ENCODE measurements at regions not wholly inside any gene's neighbourhood (a gene's known extent, or its start where the extent isn't known, plus 50 kb on each side); places are given as distances from the start of the nearest gene placed in this dataset.

DNA sequence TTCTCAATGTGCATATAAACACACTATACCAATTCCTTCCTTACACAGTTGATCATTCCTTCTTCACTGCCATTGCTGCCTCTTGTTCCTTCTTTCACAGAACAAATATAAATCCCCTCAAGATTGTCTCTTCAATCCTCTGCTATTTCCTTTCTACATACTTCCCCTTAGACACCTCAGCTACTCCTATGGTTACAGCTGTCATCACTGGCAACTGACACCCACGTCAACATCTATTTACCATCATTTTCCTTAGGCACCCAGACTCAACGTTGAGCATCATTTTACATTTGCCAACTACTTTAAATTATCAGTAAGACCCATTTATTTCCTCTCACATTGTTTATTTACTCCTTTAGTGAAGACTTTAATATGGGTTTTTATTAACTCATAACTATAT lies 488.8 kb upstream of the FSHR start:
- TF ChIP-seq, protein P1, sequence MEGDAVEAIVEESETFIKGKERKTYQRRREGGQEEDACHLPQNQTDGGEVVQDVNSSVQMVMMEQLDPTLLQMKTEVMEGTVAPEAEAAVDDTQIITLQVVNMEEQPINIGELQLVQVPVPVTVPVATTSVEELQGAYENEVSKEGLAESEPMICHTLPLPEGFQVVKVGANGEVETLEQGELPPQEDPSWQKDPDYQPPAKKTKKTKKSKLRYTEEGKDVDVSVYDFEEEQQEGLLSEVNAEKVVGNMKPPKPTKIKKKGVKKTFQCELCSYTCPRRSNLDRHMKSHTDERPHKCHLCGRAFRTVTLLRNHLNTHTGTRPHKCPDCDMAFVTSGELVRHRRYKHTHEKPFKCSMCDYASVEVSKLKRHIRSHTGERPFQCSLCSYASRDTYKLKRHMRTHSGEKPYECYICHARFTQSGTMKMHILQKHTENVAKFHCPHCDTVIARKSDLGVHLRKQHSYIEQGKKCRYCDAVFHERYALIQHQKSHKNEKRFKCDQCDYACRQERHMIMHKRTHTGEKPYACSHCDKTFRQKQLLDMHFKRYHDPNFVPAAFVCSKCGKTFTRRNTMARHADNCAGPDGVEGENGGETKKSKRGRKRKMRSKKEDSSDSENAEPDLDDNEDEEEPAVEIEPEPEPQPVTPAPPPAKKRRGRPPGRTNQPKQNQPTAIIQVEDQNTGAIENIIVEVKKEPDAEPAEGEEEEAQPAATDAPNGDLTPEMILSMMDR (IDR thresholded peaks at IDR 0.05), result no peak
- TF ChIP-seq POLR2A (IDR thresholded peaks at IDR 0.05), result no peak
